GM12878 (cell line): ENCODE measurements at regions not wholly inside any gene's neighbourhood (a gene's known extent, or its start where the extent isn't known, plus 50 kb on each side); places are given as distances from the start of the nearest gene placed in this dataset.

Source experiments
- ATAC-seq: fragments of 200-7000 bp; cut with Tn5 transposase; 3 replicates; pipeline ENCODE4 v1.9.1; 2020; ENCODE audit warnings: mild to moderate bottlenecking, moderate library complexity
- BruUV-seq: library from RNA; stranded (reverse); fragments of 400-500 nt; replicated peaks from 2 replicates; lab custom pipeline; 2021; lab: Mats Ljungman, UMichigan
- CTCF ChIA-PET: fragments of 300-600 bp; sonication (Branson Sonifier 250); formaldehyde crosslinking; extraction: SDS; loops from one replicate; lab custom pipeline; 2021; ENCODE audit warnings: inconsistent platforms; lab: Yijun Ruan, JAX
- POLR2A ChIA-PET: fragments of 350-600 bp; formaldehyde crosslinking; extraction: SDS; loops from one replicate; lab custom pipeline; 2021; ENCODE audit warnings: inconsistent platforms; lab: Charles Lee
- RAD21 ChIA-PET: fragments of 300-600 bp; sonication (Branson Sonifier 250); formaldehyde crosslinking; loops from one replicate; lab custom pipeline; 2023; ENCODE audit warnings: antibody characterized with exemption; ENCODE audit not compliant: unreplicated experiment; lab: Charles Lee
- SMC1A ChIA-PET: fragments of 300-600 bp; sonication (Branson Sonifier 250); formaldehyde crosslinking; loops from one replicate; lab custom pipeline; 2023; ENCODE audit not compliant: unreplicated experiment, uncharacterized antibody; lab: Charles Lee
- DNase-seq: peaks from one replicate; pipeline ENCODE4 v3.0.0-alpha.2; 2011; ENCODE audit warnings: low read depth, low spot score
- FAIRE-seq: peaks from 3 replicates; lab custom pipeline; 2011; peaks lifted over from hg19 to GRCh38; lab: Jason Lieb, UNC
- H2AFZ ChIP-seq: 2 replicates; pipeline ENCODE4 v1.6.0; 2011; ENCODE audit warnings: low read depth, low read length, control low read depth; ENCODE audit not compliant: control insufficient read depth
- H3K27ac ChIP-seq: 2 replicates; pipeline ENCODE4 v1.5.1; 2011; ENCODE audit warnings: control low read depth; ENCODE audit not compliant: control insufficient read depth, insufficient read depth
- H3K27me3 ChIP-seq, 2 experiments: replicated peaks in 1 of 2; 2 replicates each; pipeline versions ENCODE4 v1.6.0 to v1.6.1; 2011; ENCODE audit warnings: low read length in 1 of 2; ENCODE audit not compliant: control insufficient read depth in 2 of 2, insufficient read depth in 2 of 2
- H3K36me3 ChIP-seq, 2 experiments: 2 replicates each; pipeline ENCODE4 v1.5.1; 2011; ENCODE audit warnings: low read length in 1 of 2; ENCODE audit not compliant: control insufficient read depth in 2 of 2, insufficient read depth in 2 of 2
- H3K4me1 ChIP-seq: 2 replicates; pipeline ENCODE4 v1.6.1; 2011; ENCODE audit warnings: mild to moderate bottlenecking, low read length, moderate library complexity, mixed read lengths; ENCODE audit not compliant: control insufficient read depth, insufficient read depth
- H3K4me2 ChIP-seq: 2 replicates; pipeline ENCODE4 v1.6.0; 2011; ENCODE audit warnings: control low read depth; ENCODE audit not compliant: control insufficient read depth, insufficient read depth
- H3K4me3 ChIP-seq: fragments of 200-600 bp; sonication (generic); 2 replicates; pipeline ENCODE4 v1.5.1; 2016
- H3K79me2 ChIP-seq: 2 replicates; pipeline ENCODE4 v1.6.0; 2011; ENCODE audit warnings: low read length; ENCODE audit not compliant: control insufficient read depth, insufficient read depth
- H3K9ac ChIP-seq: 2 replicates; pipeline ENCODE4 v1.8.0; 2011; ENCODE audit warnings: low read length, control low read depth, mixed read lengths; ENCODE audit not compliant: control insufficient read depth, insufficient read depth
- H3K9me3 ChIP-seq: replicated peaks from 3 replicates; pipeline ENCODE4 v1.5.1; 2011; ENCODE audit warnings: mild to moderate bottlenecking, low read length; ENCODE audit not compliant: control insufficient read depth, insufficient read depth
- H4K20me1 ChIP-seq: 2 replicates; pipeline ENCODE4 v1.6.0; 2011; ENCODE audit not compliant: control insufficient read depth, insufficient read depth
- CREB1 ChIP-seq: IDR thresholded peaks from 2 replicates; pipeline ENCODE4 v1.6.1; 2012; ENCODE audit warnings: low read depth, mild to moderate bottlenecking, inconsistent platforms
- DPF2 ChIP-seq: fragments of 450-650 bp; IDR thresholded peaks from 2 replicates; pipeline ENCODE4 v1.6.1; 2017; ENCODE audit warnings: mild to moderate bottlenecking
- ESRRA ChIP-seq: IDR thresholded peaks from 2 replicates; pipeline ENCODE4 v1.6.1; 2012; ENCODE audit warnings: mild to moderate bottlenecking, low read length, improper control_type of control experiment
- KAT2A ChIP-seq: conservative IDR thresholded peaks from 2 replicates; pipeline ENCODE4 v1.6.1; 2011; ENCODE audit warnings: low read depth, low read length; ENCODE audit not compliant: control insufficient read depth
- RELA ChIP-seq: fragments of 450-650 bp; IDR thresholded peaks from 2 replicates; pipeline ENCODE4 v1.8.0; 2014; ENCODE audit warnings: borderline replicate concordance; ENCODE audit not compliant: partially characterized antibody
- RUNX3 ChIP-seq: IDR thresholded peaks from 2 replicates; pipeline ENCODE4 v1.6.1; 2012; ENCODE audit warnings: low read length, inconsistent platforms
- SPI1 ChIP-seq: IDR thresholded peaks from 2 replicates; pipeline ENCODE4 v1.6.1; 2011; ENCODE audit warnings: low read depth, mild to moderate bottlenecking, low read length, moderate library complexity, borderline replicate concordance; ENCODE audit not compliant: insufficient read depth
- TBL1XR1 ChIP-seq: IDR thresholded peaks from 2 replicates; pipeline ENCODE4 v1.6.1; 2012; ENCODE audit warnings: low read depth, low read length, improper control_type of control experiment
- ZNF24 ChIP-seq: fragments of 450-650 bp; IDR thresholded peaks from 2 replicates; pipeline ENCODE4 v1.6.1; 2017; ENCODE audit warnings: antibody characterized with exemption, mild to moderate bottlenecking
- WGBS: methylation state at CpG from one replicate; pipeline ENCODE4 v1.1.6; 2016; ENCODE audit warnings: low lambda C conversion rate; ENCODE audit not compliant: insufficient replicate concordance, insufficient coverage; ENCODE audit errors: missing lambda C conversion rate; 5-methylcytosine and 5-hydroxymethylcytosine counted together
- in situ Hi-C: fragments of 300-500 bp; cut with MboI; formaldehyde crosslinking; loops from 9 replicates; pipeline ENCODE4 v1.14.3; 2018; ENCODE audit warnings: mixed read lengths
- intact Hi-C: fragments of 100-400 bp; cut with micrococcal nuclease; formaldehyde crosslinking; loops from one replicate; pipeline ENCODE4 v1.14.2; 2022; ENCODE audit not compliant: unreplicated experiment
- TF ChIP-seq, protein P1 (sequence below): fragments of 150-350 bp; IDR thresholded peaks from 2 replicates; pipeline ENCODE4 v1.6.1; 2014; ENCODE audit warnings: mild to moderate bottlenecking, low read depth, low read length
- TF ChIP-seq, protein P2 (sequence below): fragments of 450-650 bp; conservative IDR thresholded peaks from 2 replicates; pipeline ENCODE4 v1.6.1; 2017; ENCODE audit warnings: mild to moderate bottlenecking, moderate library complexity
- TF ChIP-seq, protein P3 (sequence below): IDR thresholded peaks from 2 replicates; pipeline ENCODE4 v1.6.1; 2011; ENCODE audit warnings: low read depth, mild to moderate bottlenecking, low read length, moderate library complexity, borderline replicate concordance; ENCODE audit errors: extremely low read depth
- TF ChIP-seq, protein P4 (sequence below): fragments of 450-650 bp; formaldehyde crosslinking; IDR thresholded peaks from 2 replicates; pipeline ENCODE4 v1.4.0; 2020; ENCODE audit warnings: mild to moderate bottlenecking, moderate library complexity
- TF ChIP-seq, protein P5 (sequence below): IDR thresholded peaks from 2 replicates; pipeline ENCODE4 v1.6.1; 2012; ENCODE audit warnings: mild to moderate bottlenecking, low read depth, low read length

DNA sequence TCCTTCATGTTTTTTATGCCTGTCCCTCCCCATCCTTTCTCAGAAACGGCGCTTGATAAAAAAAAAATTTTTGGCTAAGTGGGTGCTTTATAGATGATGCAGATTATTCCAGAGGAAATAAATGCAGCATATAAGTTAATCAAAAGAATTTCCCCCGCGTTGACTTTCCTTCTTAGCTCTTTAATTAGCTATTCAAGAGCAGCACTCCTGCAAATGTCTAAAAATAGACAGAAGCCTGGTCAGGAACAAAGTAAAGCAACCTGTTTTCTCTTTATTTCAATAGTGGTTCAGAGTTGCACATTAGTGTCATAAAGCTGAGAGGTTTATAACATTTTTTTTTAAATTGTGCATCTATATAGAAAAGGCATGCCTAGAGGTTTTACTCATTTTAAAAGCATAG is 439.5 kb upstream of the LRRC7 start:
- FAIRE-seq (no peak), ATAC-seq (no peak), DNase-seq (no peak)
- Histone ChIP-seq H3K4me2 (no peak overlapping the region), H3K4me1 (no peaks in the 10 kb centered on the region), H4K20me1 (no peaks in the 10 kb centered on the region), H3K27me3 (no peaks in the 10 kb centered on the region), H2AFZ (no peak overlapping the region), H3K27ac (no peak overlapping the region), H3K36me3 (no peaks in the 10 kb centered on the region), H3K79me2 (no peaks in the 10 kb centered on the region), H3K4me3 (no peak overlapping the region), H3K9ac (no peak overlapping the region), H3K9me3 (no peaks in the 10 kb centered on the region)
- ChIA-PET SMC1A (no interaction called here), RAD21 (no interaction called here), POLR2A (no interaction called here), CTCF (interaction anchor here (0.7 kb wide), 1 partner anchor 38 kb away, joined by 3 read pairs; no protein-coding TSS in a partner anchor)
- WGBS, result 44% methylated on average over 4 of the region's 4 CpGs
- BruUV-seq, result no TSS peak
- intact Hi-C loops, result no loop called here
- in situ Hi-C loops, result no loop called here
- TF ChIP-seq RUNX3, result no peak
- TF ChIP-seq ZNF24, result no peak
- TF ChIP-seq, protein P1, sequence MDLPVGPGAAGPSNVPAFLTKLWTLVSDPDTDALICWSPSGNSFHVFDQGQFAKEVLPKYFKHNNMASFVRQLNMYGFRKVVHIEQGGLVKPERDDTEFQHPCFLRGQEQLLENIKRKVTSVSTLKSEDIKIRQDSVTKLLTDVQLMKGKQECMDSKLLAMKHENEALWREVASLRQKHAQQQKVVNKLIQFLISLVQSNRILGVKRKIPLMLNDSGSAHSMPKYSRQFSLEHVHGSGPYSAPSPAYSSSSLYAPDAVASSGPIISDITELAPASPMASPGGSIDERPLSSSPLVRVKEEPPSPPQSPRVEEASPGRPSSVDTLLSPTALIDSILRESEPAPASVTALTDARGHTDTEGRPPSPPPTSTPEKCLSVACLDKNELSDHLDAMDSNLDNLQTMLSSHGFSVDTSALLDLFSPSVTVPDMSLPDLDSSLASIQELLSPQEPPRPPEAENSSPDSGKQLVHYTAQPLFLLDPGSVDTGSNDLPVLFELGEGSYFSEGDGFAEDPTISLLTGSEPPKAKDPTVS, result no peak
- no peak for TF ChIP-seq KAT2A
- TF ChIP-seq ESRRA, result no peak
- TF ChIP-seq, protein P2, sequence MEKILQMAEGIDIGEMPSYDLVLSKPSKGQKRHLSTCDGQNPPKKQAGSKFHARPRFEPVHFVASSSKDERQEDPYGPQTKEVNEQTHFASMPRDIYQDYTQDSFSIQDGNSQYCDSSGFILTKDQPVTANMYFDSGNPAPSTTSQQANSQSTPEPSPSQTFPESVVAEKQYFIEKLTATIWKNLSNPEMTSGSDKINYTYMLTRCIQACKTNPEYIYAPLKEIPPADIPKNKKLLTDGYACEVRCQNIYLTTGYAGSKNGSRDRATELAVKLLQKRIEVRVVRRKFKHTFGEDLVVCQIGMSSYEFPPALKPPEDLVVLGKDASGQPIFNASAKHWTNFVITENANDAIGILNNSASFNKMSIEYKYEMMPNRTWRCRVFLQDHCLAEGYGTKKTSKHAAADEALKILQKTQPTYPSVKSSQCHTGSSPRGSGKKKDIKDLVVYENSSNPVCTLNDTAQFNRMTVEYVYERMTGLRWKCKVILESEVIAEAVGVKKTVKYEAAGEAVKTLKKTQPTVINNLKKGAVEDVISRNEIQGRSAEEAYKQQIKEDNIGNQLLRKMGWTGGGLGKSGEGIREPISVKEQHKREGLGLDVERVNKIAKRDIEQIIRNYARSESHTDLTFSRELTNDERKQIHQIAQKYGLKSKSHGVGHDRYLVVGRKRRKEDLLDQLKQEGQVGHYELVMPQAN, result no peak
- TF ChIP-seq TBL1XR1, result no peak
- no peak for TF ChIP-seq CREB1
- TF ChIP-seq, protein P3, sequence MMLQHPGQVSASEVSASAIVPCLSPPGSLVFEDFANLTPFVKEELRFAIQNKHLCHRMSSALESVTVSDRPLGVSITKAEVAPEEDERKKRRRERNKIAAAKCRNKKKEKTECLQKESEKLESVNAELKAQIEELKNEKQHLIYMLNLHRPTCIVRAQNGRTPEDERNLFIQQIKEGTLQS, result no peak
- TF ChIP-seq, protein P4, sequence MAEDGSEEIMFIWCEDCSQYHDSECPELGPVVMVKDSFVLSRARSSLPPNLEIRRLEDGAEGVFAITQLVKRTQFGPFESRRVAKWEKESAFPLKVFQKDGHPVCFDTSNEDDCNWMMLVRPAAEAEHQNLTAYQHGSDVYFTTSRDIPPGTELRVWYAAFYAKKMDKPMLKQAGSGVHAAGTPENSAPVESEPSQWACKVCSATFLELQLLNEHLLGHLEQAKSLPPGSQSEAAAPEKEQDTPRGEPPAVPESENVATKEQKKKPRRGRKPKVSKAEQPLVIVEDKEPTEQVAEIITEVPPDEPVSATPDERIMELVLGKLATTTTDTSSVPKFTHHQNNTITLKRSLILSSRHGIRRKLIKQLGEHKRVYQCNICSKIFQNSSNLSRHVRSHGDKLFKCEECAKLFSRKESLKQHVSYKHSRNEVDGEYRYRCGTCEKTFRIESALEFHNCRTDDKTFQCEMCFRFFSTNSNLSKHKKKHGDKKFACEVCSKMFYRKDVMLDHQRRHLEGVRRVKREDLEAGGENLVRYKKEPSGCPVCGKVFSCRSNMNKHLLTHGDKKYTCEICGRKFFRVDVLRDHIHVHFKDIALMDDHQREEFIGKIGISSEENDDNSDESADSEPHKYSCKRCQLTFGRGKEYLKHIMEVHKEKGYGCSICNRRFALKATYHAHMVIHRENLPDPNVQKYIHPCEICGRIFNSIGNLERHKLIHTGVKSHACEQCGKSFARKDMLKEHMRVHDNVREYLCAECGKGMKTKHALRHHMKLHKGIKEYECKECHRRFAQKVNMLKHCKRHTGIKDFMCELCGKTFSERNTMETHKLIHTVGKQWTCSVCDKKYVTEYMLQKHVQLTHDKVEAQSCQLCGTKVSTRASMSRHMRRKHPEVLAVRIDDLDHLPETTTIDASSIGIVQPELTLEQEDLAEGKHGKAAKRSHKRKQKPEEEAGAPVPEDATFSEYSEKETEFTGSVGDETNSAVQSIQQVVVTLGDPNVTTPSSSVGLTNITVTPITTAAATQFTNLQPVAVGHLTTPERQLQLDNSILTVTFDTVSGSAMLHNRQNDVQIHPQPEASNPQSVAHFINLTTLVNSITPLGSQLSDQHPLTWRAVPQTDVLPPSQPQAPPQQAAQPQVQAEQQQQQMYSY (CRISPR knock-in tag), result no peak
- TF ChIP-seq RELA, result no peak
- no peak for TF ChIP-seq SPI1
- TF ChIP-seq, protein P5, sequence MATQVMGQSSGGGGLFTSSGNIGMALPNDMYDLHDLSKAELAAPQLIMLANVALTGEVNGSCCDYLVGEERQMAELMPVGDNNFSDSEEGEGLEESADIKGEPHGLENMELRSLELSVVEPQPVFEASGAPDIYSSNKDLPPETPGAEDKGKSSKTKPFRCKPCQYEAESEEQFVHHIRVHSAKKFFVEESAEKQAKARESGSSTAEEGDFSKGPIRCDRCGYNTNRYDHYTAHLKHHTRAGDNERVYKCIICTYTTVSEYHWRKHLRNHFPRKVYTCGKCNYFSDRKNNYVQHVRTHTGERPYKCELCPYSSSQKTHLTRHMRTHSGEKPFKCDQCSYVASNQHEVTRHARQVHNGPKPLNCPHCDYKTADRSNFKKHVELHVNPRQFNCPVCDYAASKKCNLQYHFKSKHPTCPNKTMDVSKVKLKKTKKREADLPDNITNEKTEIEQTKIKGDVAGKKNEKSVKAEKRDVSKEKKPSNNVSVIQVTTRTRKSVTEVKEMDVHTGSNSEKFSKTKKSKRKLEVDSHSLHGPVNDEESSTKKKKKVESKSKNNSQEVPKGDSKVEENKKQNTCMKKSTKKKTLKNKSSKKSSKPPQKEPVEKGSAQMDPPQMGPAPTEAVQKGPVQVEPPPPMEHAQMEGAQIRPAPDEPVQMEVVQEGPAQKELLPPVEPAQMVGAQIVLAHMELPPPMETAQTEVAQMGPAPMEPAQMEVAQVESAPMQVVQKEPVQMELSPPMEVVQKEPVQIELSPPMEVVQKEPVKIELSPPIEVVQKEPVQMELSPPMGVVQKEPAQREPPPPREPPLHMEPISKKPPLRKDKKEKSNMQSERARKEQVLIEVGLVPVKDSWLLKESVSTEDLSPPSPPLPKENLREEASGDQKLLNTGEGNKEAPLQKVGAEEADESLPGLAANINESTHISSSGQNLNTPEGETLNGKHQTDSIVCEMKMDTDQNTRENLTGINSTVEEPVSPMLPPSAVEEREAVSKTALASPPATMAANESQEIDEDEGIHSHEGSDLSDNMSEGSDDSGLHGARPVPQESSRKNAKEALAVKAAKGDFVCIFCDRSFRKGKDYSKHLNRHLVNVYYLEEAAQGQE, result no peak
- TF ChIP-seq DPF2, result no peak
